ENCODE measurements at regions not wholly inside any gene's neighbourhood (a gene's known extent, or its start where the extent isn't known, plus 50 kb on each side); places are given as distances from the start of the nearest gene placed in this dataset.

DNA sequence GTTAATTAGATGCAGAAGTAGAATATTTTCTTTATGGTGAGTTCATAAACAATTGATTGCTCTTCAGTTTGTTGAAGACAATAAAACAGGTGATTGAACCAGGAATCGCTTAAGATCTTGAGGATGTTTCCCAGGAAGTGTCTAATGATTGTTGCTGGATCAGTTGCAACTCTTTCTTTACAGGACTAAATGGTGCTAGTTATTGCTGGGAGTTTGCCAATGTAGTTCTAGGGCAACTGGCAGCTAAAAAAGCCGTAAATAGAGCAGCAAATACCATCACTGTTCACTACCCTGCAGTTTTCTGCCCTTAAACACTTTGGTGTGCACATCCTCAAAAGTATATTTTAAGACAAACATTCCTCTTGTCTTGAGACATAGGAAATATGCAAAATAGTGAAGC, 119.2 kb upstream of the ANK3 start:
- Histone ChIP-seq H3K27me3 (ENCODE audit: low read depth) (no peaks in the 10 kb centered on the region), H3K36me3 (no peaks in the 10 kb centered on the region), H3K4me3 (no peak overlapping the region), H3K9me3 (replicated peaks) (no peaks in the 10 kb centered on the region), H3K27ac (replicated peaks) (peak overlapping the region; percentile 28), H3K4me1 (peaks cover 14% of the 10 kb centered on the region)
- intact Hi-C loops (cut with micrococcal nuclease) = no loop called here
- TF ChIP-seq, protein P1, sequence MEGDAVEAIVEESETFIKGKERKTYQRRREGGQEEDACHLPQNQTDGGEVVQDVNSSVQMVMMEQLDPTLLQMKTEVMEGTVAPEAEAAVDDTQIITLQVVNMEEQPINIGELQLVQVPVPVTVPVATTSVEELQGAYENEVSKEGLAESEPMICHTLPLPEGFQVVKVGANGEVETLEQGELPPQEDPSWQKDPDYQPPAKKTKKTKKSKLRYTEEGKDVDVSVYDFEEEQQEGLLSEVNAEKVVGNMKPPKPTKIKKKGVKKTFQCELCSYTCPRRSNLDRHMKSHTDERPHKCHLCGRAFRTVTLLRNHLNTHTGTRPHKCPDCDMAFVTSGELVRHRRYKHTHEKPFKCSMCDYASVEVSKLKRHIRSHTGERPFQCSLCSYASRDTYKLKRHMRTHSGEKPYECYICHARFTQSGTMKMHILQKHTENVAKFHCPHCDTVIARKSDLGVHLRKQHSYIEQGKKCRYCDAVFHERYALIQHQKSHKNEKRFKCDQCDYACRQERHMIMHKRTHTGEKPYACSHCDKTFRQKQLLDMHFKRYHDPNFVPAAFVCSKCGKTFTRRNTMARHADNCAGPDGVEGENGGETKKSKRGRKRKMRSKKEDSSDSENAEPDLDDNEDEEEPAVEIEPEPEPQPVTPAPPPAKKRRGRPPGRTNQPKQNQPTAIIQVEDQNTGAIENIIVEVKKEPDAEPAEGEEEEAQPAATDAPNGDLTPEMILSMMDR (IDR thresholded peaks at IDR 0.05; ENCODE audit: borderline replicate concordance) = no peak
- no peak for DNase-seq

DNA sequence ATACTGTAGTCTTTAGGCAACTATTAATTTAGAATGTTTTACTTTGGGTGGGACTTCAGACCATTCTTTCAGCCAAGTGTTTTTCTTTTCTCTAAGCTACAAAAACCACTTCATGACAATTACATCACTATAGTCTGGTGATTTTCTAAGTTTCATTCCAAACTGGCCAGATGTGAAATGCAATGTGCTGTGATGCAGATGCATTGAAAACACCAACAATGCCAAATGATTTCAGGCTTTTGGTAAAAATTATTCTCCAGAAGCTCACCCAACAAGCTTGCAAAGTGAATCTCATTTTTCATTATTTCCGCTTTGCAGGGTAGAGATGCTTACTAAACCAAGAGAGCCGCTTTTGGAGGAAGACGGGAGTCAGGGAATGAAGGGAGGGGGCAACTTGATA, 118.4 kb upstream of the ANK3 start:
- Histone ChIP-seq H3K9me3 (replicated peaks) (no peaks in the 10 kb centered on the region), H3K36me3 (no peaks in the 10 kb centered on the region), H3K27me3 (ENCODE audit: low read depth) (no peaks in the 10 kb centered on the region), H3K4me3 (no peak overlapping the region), H3K4me1 (peaks cover 14% of the 10 kb centered on the region), H3K27ac (replicated peaks) (peak overlapping the region; percentile 28)
- intact Hi-C loops (cut with micrococcal nuclease) = no loop called here
- DNase-seq = no peak
- TF ChIP-seq, protein P1 (IDR thresholded peaks at IDR 0.05; ENCODE audit: borderline replicate concordance) = no peak

DNA sequence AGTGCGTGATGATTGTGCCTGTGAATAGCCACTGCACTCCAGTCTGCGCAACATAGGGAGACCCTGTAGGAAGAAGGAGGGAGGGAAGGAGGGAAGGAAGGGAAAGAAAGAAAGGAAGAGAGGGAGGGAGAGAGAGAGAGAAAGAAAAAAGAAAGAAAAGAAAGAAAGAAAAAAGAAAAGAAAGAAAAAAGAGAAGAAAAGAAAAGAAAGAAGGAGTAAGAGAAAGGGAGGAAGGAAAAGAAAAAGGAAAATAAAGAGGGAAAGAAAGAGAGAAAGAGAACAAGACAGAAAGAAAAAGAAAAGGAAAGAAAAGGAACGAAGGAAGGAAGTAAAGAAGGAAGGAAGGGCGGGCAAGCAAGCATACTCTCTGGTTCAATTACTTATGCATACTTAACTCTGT, 112.9 kb upstream of the ANK3 start:
- Histone ChIP-seq H3K27ac (replicated peaks) (no peak overlapping the region), H3K36me3 (no peaks in the 10 kb centered on the region), H3K9me3 (replicated peaks) (no peaks in the 10 kb centered on the region), H3K27me3 (ENCODE audit: low read depth) (no peaks in the 10 kb centered on the region), H3K4me1 (peaks cover 6% of the 10 kb centered on the region), H3K4me3 (no peak overlapping the region)
- TF ChIP-seq, protein P1 (IDR thresholded peaks at IDR 0.05; ENCODE audit: borderline replicate concordance) = no peak
- intact Hi-C loops (cut with micrococcal nuclease) = no loop called here
- DNase-seq = no peak

DNA sequence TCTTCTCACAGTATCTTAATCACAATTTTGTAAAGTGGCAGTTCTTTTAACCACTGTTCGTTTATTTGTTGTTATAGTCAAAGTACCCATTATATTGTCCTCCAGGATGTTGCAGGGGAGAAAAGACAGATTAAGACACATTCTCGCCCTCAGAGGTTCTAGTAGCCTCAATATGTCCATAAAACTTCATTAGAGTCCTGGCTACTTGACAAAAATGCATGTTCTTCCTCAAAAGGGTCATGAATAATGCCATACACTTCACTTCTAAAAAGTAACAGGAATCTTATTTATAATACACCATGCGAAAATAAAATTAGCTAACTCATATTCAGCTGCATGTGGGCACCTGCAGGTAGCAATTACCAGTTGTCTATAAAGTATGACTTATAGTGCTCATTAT, 109.3 kb upstream of the ANK3 start:
- TF ChIP-seq, protein P1 (IDR thresholded peaks at IDR 0.05; ENCODE audit: borderline replicate concordance) = no peak
- no peaks in the 10 kb centered on the region for H3K9me3 ChIP-seq (replicated peaks)
- H3K27ac ChIP-seq (replicated peaks) = no peak overlapping the region
- DNase-seq = no peak
- peaks cover 6% of the 10 kb centered on the region for H3K4me1 ChIP-seq
- no peak overlapping the region for H3K4me3 ChIP-seq
- intact Hi-C loops (cut with micrococcal nuclease) = no loop called here
- H3K27me3 ChIP-seq (ENCODE audit: low read depth) = no peaks in the 10 kb centered on the region
- no peaks in the 10 kb centered on the region for H3K36me3 ChIP-seq

DNA sequence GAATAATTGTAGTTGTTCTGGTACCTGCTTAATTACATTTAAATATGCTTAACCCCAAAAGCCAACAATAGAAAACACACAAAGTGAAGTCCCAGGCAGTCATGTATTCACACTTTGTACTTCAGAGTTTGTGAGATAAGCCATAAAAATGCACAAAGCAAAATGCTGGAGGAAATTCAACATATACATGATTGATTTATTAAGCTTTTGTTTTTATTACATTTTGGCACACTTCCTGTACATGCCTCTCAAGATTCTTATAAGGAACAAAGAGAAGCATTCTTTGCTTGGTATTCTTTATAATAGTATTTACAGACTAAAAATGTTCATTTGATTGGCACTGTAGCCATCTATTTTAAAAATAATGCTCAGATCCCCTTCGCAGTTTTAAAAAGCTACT, 107.7 kb upstream of the ANK3 start:
- DNase-seq = no peak
- no peaks in the 10 kb centered on the region for H3K27me3 ChIP-seq (ENCODE audit: low read depth)
- peaks cover 6% of the 10 kb centered on the region for H3K4me1 ChIP-seq
- H3K9me3 ChIP-seq (replicated peaks) = no peaks in the 10 kb centered on the region
- intact Hi-C loops (cut with micrococcal nuclease) = no loop called here
- no peaks in the 10 kb centered on the region for H3K36me3 ChIP-seq
- TF ChIP-seq, protein P1 (IDR thresholded peaks at IDR 0.05; ENCODE audit: borderline replicate concordance) = no peak
- no peak overlapping the region for H3K4me3 ChIP-seq
- H3K27ac ChIP-seq (replicated peaks) = no peak overlapping the region

DNA sequence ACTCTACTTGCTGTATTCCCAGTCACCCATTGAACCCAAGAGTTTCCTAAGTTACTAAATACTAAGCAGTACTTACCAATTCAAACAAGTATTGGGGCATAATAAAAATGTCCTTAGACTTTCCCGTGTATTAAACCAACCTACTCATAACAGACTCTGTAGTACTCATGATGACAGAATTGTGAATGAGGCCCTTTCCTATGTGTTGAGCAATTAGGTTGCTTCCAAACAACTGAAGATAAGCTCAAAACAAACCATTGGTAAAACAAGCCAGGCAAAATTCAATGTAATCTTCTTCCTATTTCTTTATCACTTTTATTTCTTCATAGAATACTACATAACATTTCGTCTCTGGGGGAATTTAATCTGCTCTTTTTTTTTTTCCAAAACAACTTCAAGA, 106.5 kb upstream of the ANK3 start:
- peaks cover 6% of the 10 kb centered on the region for H3K4me1 ChIP-seq
- H3K9me3 ChIP-seq (replicated peaks) = no peaks in the 10 kb centered on the region
- no peak for DNase-seq
- H3K4me3 ChIP-seq = no peak overlapping the region
- H3K27me3 ChIP-seq (ENCODE audit: low read depth) = no peaks in the 10 kb centered on the region
- no peak overlapping the region for H3K27ac ChIP-seq (replicated peaks)
- TF ChIP-seq, protein P1 (IDR thresholded peaks at IDR 0.05; ENCODE audit: borderline replicate concordance) = no peak
- H3K36me3 ChIP-seq = no peaks in the 10 kb centered on the region
- intact Hi-C loops (cut with micrococcal nuclease) = no loop called here
